ENCODE measurements at regions not wholly inside any gene's neighbourhood (a gene's known extent, or its start where the extent isn't known, plus 50 kb on each side); places are given as distances from the start of the nearest gene placed in this dataset.

- in situ Hi-C loops (cut with HindIII; ENCODE audit: low sequenced_read_pairs): no loop called here
- H3K4me3 ChIP-seq (ENCODE audit: low read depth, low read length): no peak overlapping the region
- no peak for DNase-seq (ENCODE audit: low read depth, low spot score)
- no peak for TF ChIP-seq CTCF (IDR thresholded peaks at IDR 0.05; ENCODE audit: low read depth, low read length)
Measured at GRCh38 chr9:11506980-11507379, 894.2 kb upstream of the PTPRD start.

- DNase-seq (ENCODE audit: low read depth, low spot score): no peak
- H3K4me3 ChIP-seq (ENCODE audit: low read depth, low read length): no peak overlapping the region
- no peak for TF ChIP-seq CTCF (IDR thresholded peaks at IDR 0.05; ENCODE audit: low read depth, low read length)
- in situ Hi-C loops (cut with HindIII; ENCODE audit: low sequenced_read_pairs): no loop called here
Measured at GRCh38 chr9:11537566-11537965, 924.8 kb upstream of the PTPRD start.

GRCh38 chr9:11542781-11543180 lies 930.0 kb upstream of the PTPRD start:
- TF ChIP-seq CTCF (IDR thresholded peaks at IDR 0.05; ENCODE audit: low read depth, low read length): no peak
- in situ Hi-C loops (cut with HindIII; ENCODE audit: low sequenced_read_pairs): no loop called here
- no peak for DNase-seq (ENCODE audit: low read depth, low spot score)
- H3K4me3 ChIP-seq (ENCODE audit: low read depth, low read length): no peak overlapping the region

GRCh38 chr9:11546231-11546630 lies 933.4 kb upstream of the PTPRD start:
- no peak for DNase-seq (ENCODE audit: low read depth, low spot score)
- in situ Hi-C loops (cut with HindIII; ENCODE audit: low sequenced_read_pairs): no loop called here
- no peak overlapping the region for H3K4me3 ChIP-seq (ENCODE audit: low read depth, low read length)
- TF ChIP-seq CTCF (IDR thresholded peaks at IDR 0.05; ENCODE audit: low read depth, low read length): no peak

GRCh38 chr9:11549311-11549794 lies 936.6 kb upstream of the PTPRD start:
- no peak for TF ChIP-seq CTCF (IDR thresholded peaks at IDR 0.05; ENCODE audit: low read depth, low read length)
- DNase-seq (ENCODE audit: low read depth, low spot score): no peak
- no peak overlapping the region for H3K4me3 ChIP-seq (ENCODE audit: low read depth, low read length)
- in situ Hi-C loops (cut with HindIII; ENCODE audit: low sequenced_read_pairs): no loop called here

GRCh38 chr9:11551106-11551505 lies 938.3 kb upstream of the PTPRD start:
- H3K4me3 ChIP-seq (ENCODE audit: low read depth, low read length): no peak overlapping the region
- DNase-seq (ENCODE audit: low read depth, low spot score): no peak
- in situ Hi-C loops (cut with HindIII; ENCODE audit: low sequenced_read_pairs): no loop called here
- no peak for TF ChIP-seq CTCF (IDR thresholded peaks at IDR 0.05; ENCODE audit: low read depth, low read length)

GRCh38 chr9:11558043-11558442 lies 945.2 kb upstream of the PTPRD start:
- in situ Hi-C loops (cut with HindIII; ENCODE audit: low sequenced_read_pairs): no loop called here
- TF ChIP-seq CTCF (IDR thresholded peaks at IDR 0.05; ENCODE audit: low read depth, low read length): no peak
- DNase-seq (ENCODE audit: low read depth, low spot score): no peak
- H3K4me3 ChIP-seq (ENCODE audit: low read depth, low read length): no peak overlapping the region

Measured in astrocyte of the spinal cord (primary cell).